CD4-positive, alpha-beta memory T cell (primary cell): ENCODE measurements at regions not wholly inside any gene's neighbourhood (a gene's known extent, or its start where the extent isn't known, plus 50 kb on each side); places are given as distances from the start of the nearest gene placed in this dataset.

Experiments
- CTCF ChIA-PET: fragments of 350-600 bp; sonication (Branson Sonifier 250); formaldehyde crosslinking; loops from one replicate; lab custom pipeline; 2021; ENCODE audit warnings: inconsistent platforms; ENCODE audit not compliant: partially characterized antibody; lab: Charles Lee
- POLR2A ChIA-PET: fragments of 350-600 bp; sonication (Branson Sonifier 250); formaldehyde crosslinking; loops from one replicate; lab custom pipeline; 2021; ENCODE audit not compliant: partially characterized antibody; lab: Charles Lee
- DNase-seq, 5 donors: peaks; one replicate each; pipeline versions ENCODE4 v3.0.0 to v3.0.0-alpha.2; 2020 to 2022; ENCODE audit warnings: mixed read lengths in 1 of 5
- H3K27ac ChIP-seq: one replicate; pipeline ENCODE4 v1.7.0; 2013; ENCODE audit warnings: low read depth, low read length
- H3K27me3 ChIP-seq: 2 replicates; pipeline ENCODE4 v1.7.0; 2013; ENCODE audit warnings: mild to moderate bottlenecking, low read length, moderate library complexity; ENCODE audit not compliant: insufficient read depth
- H3K36me3 ChIP-seq: 2 replicates; pipeline ENCODE4 v1.7.0; 2013; ENCODE audit warnings: mild to moderate bottlenecking, low read length, moderate library complexity; ENCODE audit not compliant: insufficient read depth
- H3K4me1 ChIP-seq: 2 replicates; pipeline ENCODE4 v1.7.0; 2013; ENCODE audit warnings: mild to moderate bottlenecking, low read length, moderate library complexity; ENCODE audit not compliant: insufficient read depth
- H3K4me3 ChIP-seq, 2 donors: one replicate each; pipeline ENCODE4 v1.7.0; 2013; ENCODE audit warnings: low read length in 2 of 2, mild to moderate bottlenecking in 1 of 2
- H3K9me3 ChIP-seq, 2 donors: one replicate each; pipeline ENCODE4 v1.7.0; 2013; ENCODE audit warnings: low read length in 2 of 2, control low read depth in 1 of 2; ENCODE audit not compliant: control insufficient read depth in 1 of 2
- H3K27ac Mint-ChIP-seq, 7 donors: one replicate each; pipeline ENCODE4 v1.8.0; 2020 to 2021; ENCODE audit warnings: mixed read lengths in 7 of 7, mild to moderate bottlenecking in 6 of 7, inconsistent platforms in 3 of 7, moderate library complexity in 3 of 7
- H3K27me3 Mint-ChIP-seq, 2 donors: one replicate each; pipeline ENCODE4 v1.8.0; 2020 to 2021; ENCODE audit warnings: mixed read lengths in 2 of 2
- H3K36me3 Mint-ChIP-seq, 2 donors: one replicate each; pipeline ENCODE4 v1.8.0; 2020 to 2021; ENCODE audit warnings: mixed read lengths in 2 of 2, inconsistent platforms in 1 of 2, mild to moderate bottlenecking in 1 of 2
- H3K4me1 Mint-ChIP-seq, 4 donors: one replicate each; pipeline ENCODE4 v1.8.0; 2020 to 2021; ENCODE audit warnings: mixed read lengths in 4 of 4, mild to moderate bottlenecking in 1 of 4
- H3K4me3 Mint-ChIP-seq, 8 donors: one replicate each; pipeline ENCODE4 v1.8.0; 2020 to 2021; ENCODE audit warnings: mixed read lengths in 8 of 8, mild to moderate bottlenecking in 7 of 8, moderate library complexity in 6 of 8, inconsistent platforms in 3 of 8
- H3K9me3 Mint-ChIP-seq, 8 donors: one replicate each; pipeline ENCODE4 v1.8.0; 2020 to 2021; ENCODE audit warnings: mixed read lengths in 8 of 8, mild to moderate bottlenecking in 5 of 8, inconsistent platforms in 3 of 8, moderate library complexity in 1 of 8
- intact Hi-C: fragments of 100-400 bp; cut with micrococcal nuclease; formaldehyde crosslinking; loops from one replicate; pipeline ENCODE4 v1.15.1; 2023

DNA sequence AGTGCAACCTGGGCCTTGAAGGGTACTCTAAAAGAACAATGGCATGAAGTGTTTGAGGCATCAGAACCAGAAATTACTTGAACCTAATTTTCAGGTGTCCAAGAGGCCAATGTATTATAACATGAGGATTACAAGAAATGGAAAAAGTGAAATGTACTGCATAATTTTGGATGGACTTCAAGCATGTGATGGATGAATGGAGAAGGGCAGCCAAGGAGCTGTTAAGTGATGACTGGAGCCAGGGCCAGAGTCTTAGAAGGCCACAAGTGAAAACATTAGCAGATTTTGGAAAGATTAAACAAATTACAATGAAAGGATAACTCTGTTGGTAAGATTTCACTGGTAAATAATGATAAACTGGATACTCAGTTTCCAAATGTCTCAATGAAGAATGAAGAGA is 738.2 kb downstream of the CD109 start:
- no peaks in the 10 kb centered on the region for H3K27me3 ChIP-seq
- Mint-ChIP-seq H3K27ac (no peak overlapping the region), H3K36me3 (no peaks in the 10 kb centered on the region), H3K4me1 (no peaks in the 10 kb centered on the region), H3K4me3 (no peak overlapping the region), H3K27me3 (no peaks in the 10 kb centered on the region), H3K9me3 (peaks cover 0 to 12% (median 4%) of the 10 kb centered on the region in 8 donors)
- H3K4me1 ChIP-seq: no peaks in the 10 kb centered on the region
- no peak overlapping the region for H3K4me3 ChIP-seq
- no peaks in the 10 kb centered on the region for H3K36me3 ChIP-seq
- H3K27ac ChIP-seq: no peak overlapping the region
- DNase-seq: no peak
- intact Hi-C loops: no loop called here
- H3K9me3 ChIP-seq: no peaks in the 10 kb centered on the region
- CTCF ChIA-PET: no interaction called here
- POLR2A ChIA-PET: no interaction called here

DNA sequence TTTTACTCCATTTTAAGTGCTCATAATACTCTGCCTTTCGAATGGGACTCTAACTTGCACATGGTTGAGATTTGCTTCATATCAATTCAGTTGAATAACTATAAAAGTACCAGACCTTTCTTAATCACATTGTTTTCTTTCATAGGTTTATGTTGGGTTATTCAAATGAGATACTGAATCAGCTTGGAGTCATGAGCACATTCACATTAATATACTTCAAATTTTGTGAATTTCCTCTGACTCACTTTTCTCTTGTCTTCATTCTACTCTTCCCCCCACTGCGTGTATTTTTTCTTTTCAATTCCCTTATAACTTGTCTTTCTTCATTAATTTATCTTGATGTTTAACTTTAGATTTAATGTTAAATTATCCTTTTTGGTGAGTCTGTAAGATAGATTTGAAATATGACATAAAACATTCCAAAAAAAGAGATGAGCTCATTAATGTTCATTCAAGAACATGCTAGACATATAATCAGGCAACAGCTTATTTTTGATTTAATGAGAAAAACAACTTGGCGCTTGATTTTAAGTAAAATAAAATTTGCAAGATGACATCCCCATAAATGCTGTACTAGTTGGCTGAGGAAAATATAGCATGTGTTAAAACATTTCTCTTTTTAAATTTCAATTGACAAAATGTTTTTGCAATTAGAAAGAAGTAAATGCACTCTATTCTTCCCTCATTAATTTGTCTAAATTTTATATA is 736.0 kb downstream of the CD109 start:
- CTCF ChIA-PET: no interaction called here
- Histone ChIP-seq H3K27ac (no peak overlapping the region), H3K4me1 (no peaks in the 10 kb centered on the region), H3K36me3 (no peaks in the 10 kb centered on the region), H3K9me3 (no peaks in the 10 kb centered on the region), H3K27me3 (no peaks in the 10 kb centered on the region), H3K4me3 (no peak overlapping the region)
- H3K9me3 Mint-ChIP-seq: peaks cover 0 to 15% (median 4%) of the 10 kb centered on the region in 8 donors
- no peak for DNase-seq
- H3K27me3 Mint-ChIP-seq: no peaks in the 10 kb centered on the region
- no peaks in the 10 kb centered on the region for H3K4me1 Mint-ChIP-seq
- no peak overlapping the region for H3K27ac Mint-ChIP-seq
- intact Hi-C loops: no loop called here
- POLR2A ChIA-PET: no interaction called here
- no peak overlapping the region for H3K4me3 Mint-ChIP-seq
- H3K36me3 Mint-ChIP-seq: no peaks in the 10 kb centered on the region

DNA sequence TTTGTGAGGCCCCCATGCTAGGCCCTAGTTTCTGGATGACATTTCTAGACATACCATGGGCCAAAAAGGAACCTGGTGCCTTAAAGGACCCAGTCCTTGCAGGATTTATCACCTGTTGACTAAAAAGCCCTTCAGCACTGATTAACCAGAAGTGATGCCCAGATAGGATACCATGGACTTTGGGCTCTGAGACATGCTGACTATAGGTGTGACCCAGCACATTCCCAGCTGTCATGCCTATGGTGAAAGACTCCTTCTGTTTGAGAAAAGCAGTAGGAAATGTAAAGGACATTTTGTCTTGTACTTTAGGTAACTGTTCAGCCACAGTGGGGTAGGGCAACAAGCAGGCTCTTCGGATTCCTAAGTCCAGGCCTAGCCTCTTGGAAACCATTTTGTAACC is 724.2 kb downstream of the CD109 start:
- H3K27ac Mint-ChIP-seq: no peak overlapping the region
- no peak for DNase-seq
- Histone ChIP-seq H3K36me3 (no peaks in the 10 kb centered on the region), H3K4me1 (no peaks in the 10 kb centered on the region), H3K4me3 (no peak overlapping the region), H3K27ac (no peak overlapping the region), H3K9me3 (no peaks in the 10 kb centered on the region), H3K27me3 (no peaks in the 10 kb centered on the region)
- no peak overlapping the region for H3K4me3 Mint-ChIP-seq
- peaks cover 0 to 23% (median 11%) of the 10 kb centered on the region in 8 donors for H3K9me3 Mint-ChIP-seq
- ChIA-PET POLR2A (no interaction called here), CTCF (no interaction called here)
- H3K36me3 Mint-ChIP-seq: no peaks in the 10 kb centered on the region
- no peaks in the 10 kb centered on the region for H3K27me3 Mint-ChIP-seq
- H3K4me1 Mint-ChIP-seq: no peaks in the 10 kb centered on the region
- intact Hi-C loops: no loop called here

DNA sequence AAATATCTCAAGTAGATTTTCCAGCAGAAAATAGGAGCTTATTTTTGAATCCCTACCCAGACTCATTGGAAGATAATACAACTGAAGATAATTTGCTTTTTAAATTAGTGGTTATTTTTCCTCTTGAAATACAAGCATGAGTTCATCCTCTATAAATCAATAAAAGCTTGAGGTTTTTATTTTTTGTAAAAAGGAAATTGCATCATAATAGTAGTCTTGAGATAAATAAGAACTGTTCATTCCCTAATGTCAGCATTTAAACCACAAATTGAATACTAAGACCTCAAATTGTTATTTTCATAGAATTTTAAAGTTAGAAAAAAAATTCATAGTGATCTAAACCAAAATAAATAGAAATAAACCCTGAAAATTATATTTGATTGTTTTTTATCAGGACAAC is 719.1 kb downstream of the CD109 start:
- POLR2A ChIA-PET: no interaction called here
- CTCF ChIA-PET: no interaction called here
- no peak overlapping the region for H3K4me3 Mint-ChIP-seq
- H3K27me3 ChIP-seq: no peaks in the 10 kb centered on the region
- no peak overlapping the region for H3K27ac ChIP-seq
- H3K27me3 Mint-ChIP-seq: no peaks in the 10 kb centered on the region
- H3K9me3 Mint-ChIP-seq: peaks cover 0 to 15% (median 5%) of the 10 kb centered on the region in 8 donors
- no peaks in the 10 kb centered on the region for H3K36me3 Mint-ChIP-seq
- no peaks in the 10 kb centered on the region for H3K4me1 Mint-ChIP-seq
- no peak overlapping the region for H3K27ac Mint-ChIP-seq
- no peaks in the 10 kb centered on the region for H3K4me1 ChIP-seq
- H3K9me3 ChIP-seq: no peaks in the 10 kb centered on the region
- intact Hi-C loops: no loop called here
- H3K36me3 ChIP-seq: no peaks in the 10 kb centered on the region
- no peak overlapping the region for H3K4me3 ChIP-seq
- no peak for DNase-seq

DNA sequence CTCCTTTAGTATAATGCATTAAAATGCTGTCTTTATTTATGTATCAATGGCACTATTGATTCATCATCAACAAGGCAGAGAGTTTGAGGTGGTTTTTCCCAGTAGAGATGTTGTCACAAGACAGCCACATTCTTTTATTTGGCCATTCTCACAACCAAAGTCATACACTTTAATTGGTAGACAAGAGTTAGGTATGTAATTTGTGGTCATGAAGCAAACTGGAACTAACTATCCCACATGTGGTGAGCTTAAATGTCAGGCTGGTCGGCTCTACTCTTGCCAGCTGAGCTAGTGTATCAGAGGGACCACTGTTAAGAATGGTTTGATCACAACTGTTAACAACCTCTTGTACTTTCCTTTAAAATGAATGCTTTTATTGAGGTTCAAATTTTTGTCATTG is 714.6 kb downstream of the CD109 start:
- no peaks in the 10 kb centered on the region for H3K36me3 ChIP-seq
- Mint-ChIP-seq H3K27ac (no peak overlapping the region), H3K27me3 (no peaks in the 10 kb centered on the region), H3K9me3 (peaks cover 0 to 10% (median 2%) of the 10 kb centered on the region in 8 donors), H3K4me3 (no peak overlapping the region), H3K4me1 (no peaks in the 10 kb centered on the region), H3K36me3 (no peaks in the 10 kb centered on the region)
- intact Hi-C loops: no loop called here
- H3K4me1 ChIP-seq: no peaks in the 10 kb centered on the region
- H3K27ac ChIP-seq: no peak overlapping the region
- ChIA-PET CTCF (no interaction called here), POLR2A (no interaction called here)
- H3K4me3 ChIP-seq: no peak overlapping the region
- no peaks in the 10 kb centered on the region for H3K9me3 ChIP-seq
- DNase-seq: no peak
- no peaks in the 10 kb centered on the region for H3K27me3 ChIP-seq

DNA sequence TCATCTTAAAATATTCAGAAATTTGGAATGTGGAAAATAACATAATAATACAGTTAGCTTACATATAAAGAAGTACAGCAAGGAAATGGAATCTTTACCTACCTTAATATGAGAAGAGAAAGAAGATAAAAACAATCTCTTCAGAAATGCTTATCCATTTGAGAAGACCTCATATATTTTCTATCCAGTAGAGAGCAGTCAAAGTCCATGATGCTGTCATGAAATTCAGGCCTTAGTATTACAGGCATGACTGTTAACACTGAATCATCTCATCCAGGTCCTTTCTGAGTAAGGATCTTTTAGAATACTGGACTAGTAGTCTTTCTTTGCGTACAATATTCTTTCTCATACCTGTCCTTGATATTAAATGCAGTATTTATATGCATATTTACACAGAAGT is 713.4 kb downstream of the CD109 start:
- no peaks in the 10 kb centered on the region for H3K4me1 ChIP-seq
- POLR2A ChIA-PET: no interaction called here
- no peaks in the 10 kb centered on the region for H3K27me3 Mint-ChIP-seq
- no peak overlapping the region for H3K27ac ChIP-seq
- CTCF ChIA-PET: no interaction called here
- no peak for DNase-seq
- H3K27ac Mint-ChIP-seq: no peak overlapping the region
- no peaks in the 10 kb centered on the region for H3K36me3 ChIP-seq
- intact Hi-C loops: no loop called here
- no peaks in the 10 kb centered on the region for H3K9me3 ChIP-seq
- H3K36me3 Mint-ChIP-seq: no peaks in the 10 kb centered on the region
- H3K4me1 Mint-ChIP-seq: no peaks in the 10 kb centered on the region
- H3K4me3 ChIP-seq: no peak overlapping the region
- H3K4me3 Mint-ChIP-seq: no peak overlapping the region
- H3K27me3 ChIP-seq: no peaks in the 10 kb centered on the region
- H3K9me3 Mint-ChIP-seq: peaks cover 0 to 14% (median 2%) of the 10 kb centered on the region in 8 donors

DNA sequence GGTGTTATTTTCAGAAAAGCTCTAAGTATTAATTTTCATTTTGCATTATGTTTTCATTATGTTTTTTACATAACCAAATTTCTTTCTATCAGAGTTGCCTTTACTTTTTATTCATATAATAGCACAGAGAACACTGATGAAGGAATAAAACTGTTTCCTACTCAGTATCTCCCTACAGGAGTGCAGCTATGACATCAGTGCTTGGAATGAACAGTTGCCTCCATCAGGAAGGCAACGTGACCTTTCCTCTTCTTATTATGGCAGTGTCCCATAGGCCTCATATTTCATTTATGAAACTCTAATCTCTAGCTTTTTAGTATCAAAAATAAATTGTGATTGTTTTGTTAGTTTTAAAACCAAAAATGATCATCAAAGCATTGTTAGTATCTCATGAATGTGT is 712.8 kb downstream of the CD109 start:
- Histone ChIP-seq H3K9me3 (no peaks in the 10 kb centered on the region), H3K36me3 (no peaks in the 10 kb centered on the region), H3K4me1 (no peaks in the 10 kb centered on the region), H3K4me3 (no peak overlapping the region), H3K27ac (no peak overlapping the region), H3K27me3 (no peaks in the 10 kb centered on the region)
- Mint-ChIP-seq H3K9me3 (peaks cover 0 to 14% (median 1%) of the 10 kb centered on the region in 8 donors), H3K4me3 (no peak overlapping the region), H3K27ac (no peak overlapping the region), H3K4me1 (no peaks in the 10 kb centered on the region), H3K27me3 (no peaks in the 10 kb centered on the region), H3K36me3 (no peaks in the 10 kb centered on the region)
- intact Hi-C loops: no loop called here
- ChIA-PET POLR2A (no interaction called here), CTCF (no interaction called here)
- no peak for DNase-seq

DNA sequence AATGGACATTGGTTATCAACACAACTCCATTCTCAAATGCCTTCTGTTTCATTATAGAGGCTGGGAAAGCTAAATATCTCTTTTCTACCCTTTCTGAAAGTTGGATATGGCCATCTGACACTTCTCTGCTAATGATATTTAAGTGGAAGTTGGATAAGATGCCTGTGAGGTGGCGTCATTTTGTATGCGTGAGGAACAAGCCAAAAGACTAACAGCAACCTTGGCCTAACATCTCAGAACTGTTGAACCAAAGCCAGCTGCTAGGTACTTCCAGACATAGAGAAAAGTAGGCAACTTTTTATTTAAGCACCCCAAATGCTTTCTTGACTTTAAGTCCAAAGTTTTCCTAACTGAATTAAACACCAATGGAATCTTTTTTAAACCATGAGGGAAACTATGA is 708.4 kb downstream of the CD109 start:
- H3K4me1 ChIP-seq: no peaks in the 10 kb centered on the region
- intact Hi-C loops: no loop called here
- CTCF ChIA-PET: no interaction called here

More for the DNA sequence above, 708.4 kb downstream of the CD109 start:
- Mint-ChIP-seq H3K27me3 (no peaks in the 10 kb centered on the region), H3K36me3 (no peaks in the 10 kb centered on the region), H3K4me1 (no peaks in the 10 kb centered on the region), H3K9me3 (peaks cover 2 to 24% (median 8%) of the 10 kb centered on the region in 8 donors), H3K4me3 (no peak overlapping the region), H3K27ac (no peak overlapping the region)
- Histone ChIP-seq H3K9me3 (no peaks in the 10 kb centered on the region), H3K4me3 (no peak overlapping the region), H3K27me3 (no peaks in the 10 kb centered on the region), H3K36me3 (no peaks in the 10 kb centered on the region), H3K27ac (no peak overlapping the region)
- POLR2A ChIA-PET: no interaction called here
- no peak for DNase-seq
